ENCODE measurements at regions not wholly inside any gene's neighbourhood (a gene's known extent, or its start where the extent isn't known, plus 50 kb on each side); places are given as distances from the start of the nearest gene placed in this dataset.

- DNase-seq, result peak in 1 of 2 donors; percentile 40
- H3K27ac ChIP-seq, result no peak overlapping the region
- TF ChIP-seq CTCF (IDR thresholded peaks at IDR 0.05) (no peak), EP300 (IDR thresholded peaks at IDR 0.05) (no peak), POLR2AphosphoS5 (IDR thresholded peaks at IDR 0.05) (no peak), POLR2A (IDR thresholded peaks at IDR 0.05) (no peak)
- intact Hi-C loops (cut with DNase I; ENCODE audit: low total_unique reads), result no loop called here
- H3K4me1 ChIP-seq, result peaks cover 0 to 17% (median 7%) of the 10 kb centered on the region in 4 donors
- H3K27me3 ChIP-seq, result peaks cover 0 to 31% (median 0%) of the 10 kb centered on the region in 3 donors
- no peaks in the 10 kb centered on the region for H3K36me3 ChIP-seq
- WGBS, 5 donors, result 50 to 78% (median 65%) methylated on average over 6 of the region's 6 CpGs
- H3K4me3 ChIP-seq, result no peak overlapping the region
- H3K9me3 ChIP-seq, result peaks cover 0 to 24% (median 12%) of the 10 kb centered on the region in 4 donors
Measured at GRCh38 chr20:58127701-58128111, 100.7 kb downstream of the ANKRD60 start.

- no peak overlapping the region for H3K27ac ChIP-seq
- TF ChIP-seq CTCF (IDR thresholded peaks at IDR 0.05) (no peak), POLR2AphosphoS5 (IDR thresholded peaks at IDR 0.05) (no peak)
- H3K27me3 ChIP-seq, result peaks cover 0 to 15% (median 0%) of the 10 kb centered on the region in 3 donors
- intact Hi-C loops (cut with DNase I; ENCODE audit: low total_unique reads), result no loop called here
- H3K9me3 ChIP-seq, result peaks cover 0 to 24% (median 12%) of the 10 kb centered on the region in 4 donors
- H3K4me1 ChIP-seq, result peaks cover 0 to 4% (median 0%) of the 10 kb centered on the region in 4 donors
- no peak overlapping the region for H3K4me3 ChIP-seq
- no peak for DNase-seq
- H3K36me3 ChIP-seq, result no peaks in the 10 kb centered on the region
Measured at GRCh38 chr20:58125726-58126125, 102.7 kb downstream of the ANKRD60 start.

- intact Hi-C loops (cut with DNase I; ENCODE audit: low total_unique reads), result no loop called here
- H3K9me3 ChIP-seq, result peaks cover 0 to 19% (median 10%) of the 10 kb centered on the region in 4 donors
Measured at GRCh38 chr20:58117944-58118343, 110.5 kb downstream of the ANKRD60 start.

GRCh38 chr20:58116505-58116904, 111.9 kb downstream of the ANKRD60 start:
- peaks cover 0 to 5% (median 0%) of the 10 kb centered on the region in 3 donors for H3K27me3 ChIP-seq
- intact Hi-C loops (cut with DNase I; ENCODE audit: low total_unique reads), result no loop called here
- H3K36me3 ChIP-seq, result no peaks in the 10 kb centered on the region
- H3K9me3 ChIP-seq, result peaks cover 0 to 19% (median 10%) of the 10 kb centered on the region in 4 donors
- no peaks in the 10 kb centered on the region for H3K4me1 ChIP-seq
- no peak for TF ChIP-seq CTCF (IDR thresholded peaks at IDR 0.05)
- TF ChIP-seq EP300 (IDR thresholded peaks at IDR 0.05), result no peak
- no peak for TF ChIP-seq POLR2AphosphoS5 (IDR thresholded peaks at IDR 0.05)
- no peak for TF ChIP-seq POLR2A (IDR thresholded peaks at IDR 0.05)
- H3K4me3 ChIP-seq, result no peak overlapping the region
- 50 to 89% (median 80%) methylated on average over 2 of the region's 2 CpGs for WGBS, 5 donors
- no peak overlapping the region for H3K27ac ChIP-seq
- no peak for DNase-seq

More at GRCh38 chr20:58117944-58118343, 110.5 kb downstream of the ANKRD60 start:
- H3K36me3 ChIP-seq, result no peaks in the 10 kb centered on the region
- no peak overlapping the region for H3K27ac ChIP-seq
- H3K4me1 ChIP-seq, result no peaks in the 10 kb centered on the region
- peaks cover 0 to 5% (median 0%) of the 10 kb centered on the region in 3 donors for H3K27me3 ChIP-seq
- TF ChIP-seq POLR2A (IDR thresholded peaks at IDR 0.05) (no peak), CTCF (IDR thresholded peaks at IDR 0.05) (no peak), EP300 (IDR thresholded peaks at IDR 0.05) (no peak), POLR2AphosphoS5 (IDR thresholded peaks at IDR 0.05) (no peak)
- no peak overlapping the region for H3K4me3 ChIP-seq
- DNase-seq, result no peak
